SK-N-SH (cell line): ENCODE measurements at regions not wholly inside any gene's neighbourhood (a gene's known extent, or its start where the extent isn't known, plus 50 kb on each side); places are given as distances from the start of the nearest gene placed in this dataset.

ENCODE experiments used
- CTCF ChIA-PET: fragments of 300-600, 350-600 bp; formaldehyde crosslinking; extraction: SDS; loops from one replicate; lab custom pipeline; 2021; lab: Yijun Ruan, JAX
- POLR2A ChIA-PET: fragments of 350-600 bp; sonication (Branson Sonifier 250); formaldehyde crosslinking; extraction: SDS; loops from one replicate; lab custom pipeline; 2020; ENCODE audit warnings: antibody characterized with exemption, inconsistent platforms; lab: Yijun Ruan, JAX
- DNase-seq: peaks from one replicate; pipeline ENCODE4 v3.0.0; 2012
- H2AFZ ChIP-seq: fragments of 200-600 bp; sonication (generic); 2 replicates; pipeline ENCODE4 v1.8.1; 2016; ENCODE audit warnings: antibody characterized with exemption, mild to moderate bottlenecking, low read depth
- H3F3A ChIP-seq: fragments of 200-600 bp; sonication (generic); replicated peaks from 2 replicates; pipeline ENCODE3; 2016; ENCODE audit warnings: antibody characterized with exemption, mild to moderate bottlenecking; ENCODE audit not compliant: insufficient read depth
- H3K27ac ChIP-seq, 2 experiments: fragments of 200-500 bp in 1 of 2; fragments of 200-600 bp in 1 of 2; sonication (Bioruptor generic) in 1 of 2; sonication (generic), shearing (Covaris generic) in 1 of 2; 2 replicates each; pipeline versions ENCODE4 v1.5.1 to v1.6.1; 2014 to 2016; ENCODE audit warnings: low read depth in 2 of 2, inconsistent platforms in 1 of 2, low read length in 1 of 2, mild to moderate bottlenecking in 1 of 2, mixed read lengths in 1 of 2
- H3K27me3 ChIP-seq: fragments of 200-600 bp; sonication (generic), shearing (Covaris generic); 2 replicates; pipeline ENCODE4 v1.6.1; 2016; ENCODE audit warnings: mixed run types; ENCODE audit not compliant: insufficient read depth
- H3K36me3 ChIP-seq, 2 experiments: fragments of 200-500 bp in 1 of 2; fragments of 200-600 bp in 1 of 2; sonication (Bioruptor generic) in 1 of 2; sonication (generic) in 1 of 2; replicated peaks in 1 of 2; 2 replicates each; pipeline versions ENCODE3 to v1.5.1; 2014 to 2016; ENCODE audit warnings: low read length in 1 of 2, mild to moderate bottlenecking in 1 of 2; ENCODE audit not compliant: insufficient read depth in 2 of 2, control insufficient read depth in 1 of 2
- H3K4me1 ChIP-seq, 2 experiments: fragments of 200-500 bp in 1 of 2; fragments of 200-600 bp in 1 of 2; sonication (Bioruptor generic) in 1 of 2; sonication (generic), shearing (Covaris generic) in 1 of 2; 2 replicates each; pipeline versions ENCODE4 v1.5.1 to v1.6.1; 2014 to 2016; ENCODE audit warnings: low read depth in 1 of 2, low read length in 1 of 2, mixed run types in 1 of 2; ENCODE audit not compliant: insufficient read depth in 2 of 2, control insufficient read depth in 1 of 2
- H3K4me2 ChIP-seq: fragments of 200-600 bp; sonication (generic), shearing (Covaris generic); 2 replicates; pipeline ENCODE4 v1.6.1; 2017; ENCODE audit warnings: mixed run types
- H3K4me3 ChIP-seq, 2 experiments: fragments of 200-500 bp in 1 of 2; fragments of 200-600 bp in 1 of 2; sonication (Bioruptor generic) in 1 of 2; sonication (generic), shearing (Covaris generic) in 1 of 2; 2 replicates each; pipeline versions ENCODE4 v1.5.1 to v1.8.1; 2014 to 2016; ENCODE audit warnings: low read depth in 2 of 2, inconsistent platforms in 1 of 2, low read length in 1 of 2, mild to moderate bottlenecking in 1 of 2, mixed read lengths in 1 of 2, moderate library complexity in 1 of 2
- H3K79me2 ChIP-seq: fragments of 200-600 bp; sonication (generic); 2 replicates; pipeline ENCODE4 v1.8.1; 2017; ENCODE audit warnings: mild to moderate bottlenecking; ENCODE audit not compliant: insufficient read depth
- H3K9ac ChIP-seq: fragments of 200-600 bp; sonication (generic); 2 replicates; pipeline ENCODE4 v1.6.1; 2017; ENCODE audit warnings: mixed run types
- H3K9me2 ChIP-seq: fragments of 200-600 bp; sonication (generic); 2 replicates; pipeline ENCODE4 v1.6.1; 2017; ENCODE audit warnings: mixed run types
- H3K9me3 ChIP-seq: fragments of 200-600 bp; sonication (generic); 2 replicates; pipeline ENCODE4 v1.6.1; 2017; ENCODE audit warnings: mixed run types, mild to moderate bottlenecking, moderate library complexity
- H4K20me1 ChIP-seq: fragments of 200-600 bp; sonication (generic); 2 replicates; pipeline ENCODE4 v1.6.1; 2017; ENCODE audit warnings: mild to moderate bottlenecking, mixed run types; ENCODE audit not compliant: insufficient read depth
- CTCF ChIP-seq: fragments of 200-600 bp; sonication (generic); IDR thresholded peaks from 2 replicates; pipeline ENCODE4 v1.6.1; 2017; ENCODE audit warnings: antibody characterized with exemption, mild to moderate bottlenecking, moderate library complexity
- EZH2phosphoT487 ChIP-seq: fragments of 200-600 bp; sonication (generic); IDR thresholded peaks from 2 replicates; pipeline ENCODE4 v1.6.1; 2017; ENCODE audit warnings: low read depth, mixed run types, mild to moderate bottlenecking, antibody characterized with exemption, moderate library complexity, borderline replicate concordance
- FOSL2 ChIP-seq: IDR thresholded peaks from 2 replicates; pipeline ENCODE4 v1.4.0; 2012; ENCODE audit warnings: low read depth, mild to moderate bottlenecking, moderate library complexity, borderline replicate concordance
- FOXJ3 ChIP-seq: sonication (generic); formaldehyde crosslinking; IDR thresholded peaks from 2 replicates; pipeline ENCODE4 v1.5.1; 2020; ENCODE audit warnings: mild to moderate bottlenecking, missing genetic modification reagents
- IRF3 ChIP-seq: fragments of 150-350 bp; IDR thresholded peaks from 2 replicates; pipeline ENCODE4 v1.6.1; 2016; ENCODE audit warnings: mild to moderate bottlenecking, low read depth, low read length
- JUND ChIP-seq: IDR thresholded peaks from 2 replicates; pipeline ENCODE4 v1.4.0; 2012
- MEF2A ChIP-seq: IDR thresholded peaks from 2 replicates; pipeline ENCODE4 v1.4.0; 2012; ENCODE audit warnings: low read depth, borderline replicate concordance
- PBX3 ChIP-seq: IDR thresholded peaks from 2 replicates; pipeline ENCODE4; 2012
- SIN3A ChIP-seq: IDR thresholded peaks from 2 replicates; pipeline ENCODE4 v1.6.1; 2012; ENCODE audit warnings: low read depth, mild to moderate bottlenecking, low read length, moderate library complexity, borderline replicate concordance
- TAF1 ChIP-seq: IDR thresholded peaks from 2 replicates; pipeline ENCODE4 v1.6.1; 2012; ENCODE audit warnings: low read depth, mild to moderate bottlenecking, low read length, moderate library complexity, borderline replicate concordance
- USF2 ChIP-seq: fragments of 150-350 bp; IDR thresholded peaks from 2 replicates; pipeline ENCODE4 v1.6.1; 2017; ENCODE audit warnings: antibody characterized with exemption, low read length, low read depth, borderline replicate concordance
- YY1 ChIP-seq: IDR thresholded peaks from 2 replicates; pipeline ENCODE4 v1.4.0; 2012; ENCODE audit warnings: low read depth, mild to moderate bottlenecking
- WGBS: methylation state at CpG from one replicate; pipeline ENCODE4 v1.1.6; 2017; ENCODE audit warnings: low lambda C conversion rate; 5-methylcytosine and 5-hydroxymethylcytosine counted together

GRCh38 chr2:19573784-19574183 is 215.4 kb upstream of the OSR1 start (continued):
- no peak for TF ChIP-seq EZH2phosphoT487

- POLR2A ChIA-PET: no interaction called here
- CTCF ChIA-PET: no interaction called here
- H3K4me1 ChIP-seq: 0 out of 4 replicates have a peak, but pooled peaks cover 0 to 4% of the 10 kb centered on the region in 2 experiments
- WGBS: 15% methylated on average over 4 of the region's 4 CpGs
- no peaks in the 10 kb centered on the region for H3K36me3 ChIP-seq
- H2AFZ ChIP-seq: no peak overlapping the region
- no peaks in the 10 kb centered on the region for H3K79me2 ChIP-seq
- TF ChIP-seq TAF1: no peak
- no peak for TF ChIP-seq MEF2A
- TF ChIP-seq SIN3A: no peak
- H3K27ac ChIP-seq: no peak overlapping the region
- no peak overlapping the region for H3K4me2 ChIP-seq
- no peaks in the 10 kb centered on the region for H3K9me3 ChIP-seq
- H3K9me2 ChIP-seq: no peaks in the 10 kb centered on the region
- no peaks in the 10 kb centered on the region for H4K20me1 ChIP-seq
- no peak overlapping the region for H3K9ac ChIP-seq
- H3K27me3 ChIP-seq: peaks cover 72% of the 10 kb centered on the region
- DNase-seq: no peak
- no peak overlapping the region for H3K4me3 ChIP-seq
- H3F3A ChIP-seq: no peaks in the 10 kb centered on the region
These were observed 213.3 kb upstream of the OSR1 start for GRCh38 chr2:19571773-19572172.

- H3K79me2 ChIP-seq: no peaks in the 10 kb centered on the region
- no peak for DNase-seq
- ChIA-PET CTCF (interaction anchor here (0.8 to 1.5 kb wide), 3 partner anchors 11 to 1049 kb away, joined by 3 to 5 read pairs (median 3); no protein-coding TSS in a partner anchor), POLR2A (no interaction called here)
- no peak overlapping the region for H3K4me3 ChIP-seq
- no peak overlapping the region for H3K27ac ChIP-seq
- H3K36me3 ChIP-seq: no peaks in the 10 kb centered on the region
- H3F3A ChIP-seq: no peaks in the 10 kb centered on the region
- TF ChIP-seq USF2 (no peak), SIN3A (no peak)
- H3K9me2 ChIP-seq: no peaks in the 10 kb centered on the region
- H3K9ac ChIP-seq: no peak overlapping the region
- no peaks in the 10 kb centered on the region for H3K9me3 ChIP-seq
- no peaks in the 10 kb centered on the region for H3K4me1 ChIP-seq
- no peaks in the 10 kb centered on the region for H4K20me1 ChIP-seq
- H3K27me3 ChIP-seq: peaks cover 95% of the 10 kb centered on the region
- 0% methylated on average over 3 of the region's 3 CpGs for WGBS
- no peak overlapping the region for H2AFZ ChIP-seq
- H3K4me2 ChIP-seq: no peak overlapping the region
These were observed 210.9 kb upstream of the OSR1 start for GRCh38 chr2:19569300-19569791.

GRCh38 chr2:19568809-19569208 is 210.4 kb upstream of the OSR1 start:
- ChIA-PET POLR2A (no interaction called here), CTCF (interaction anchor here (0.8 to 1.5 kb wide), 3 partner anchors 11 to 1048 kb away, joined by 3 to 5 read pairs (median 3); no protein-coding TSS in a partner anchor)
- Histone ChIP-seq H2AFZ (no peak overlapping the region), H3K27ac (no peak overlapping the region), H3K4me3 (no peak overlapping the region), H3K36me3 (no peaks in the 10 kb centered on the region), H3K27me3 (peaks cover 97% of the 10 kb centered on the region), H3K9me2 (no peaks in the 10 kb centered on the region), H3K4me2 (no peak overlapping the region), H3K79me2 (no peaks in the 10 kb centered on the region), H3K9me3 (no peaks in the 10 kb centered on the region), H3K9ac (no peak overlapping the region), H3K4me1 (no peaks in the 10 kb centered on the region), H4K20me1 (no peaks in the 10 kb centered on the region), H3F3A (no peaks in the 10 kb centered on the region)
- 44% methylated on average over 5 of the region's 5 CpGs for WGBS
- no peak for DNase-seq
- TF ChIP-seq TAF1: no peak
- TF ChIP-seq MEF2A: no peak
- TF ChIP-seq PBX3: no peak
- TF ChIP-seq USF2: no peak
- no peak for TF ChIP-seq IRF3
- TF ChIP-seq FOXJ3 (CRISPR knock-in tag): no peak
- no peak for TF ChIP-seq JUND
- TF ChIP-seq CTCF: no peak
- TF ChIP-seq FOSL2: no peak
- TF ChIP-seq YY1: no peak
